ENCODE measurements at regions not wholly inside any gene's neighbourhood (a gene's known extent, or its start where the extent isn't known, plus 50 kb on each side); places are given as distances from the start of the nearest gene placed in this dataset.

DNA sequence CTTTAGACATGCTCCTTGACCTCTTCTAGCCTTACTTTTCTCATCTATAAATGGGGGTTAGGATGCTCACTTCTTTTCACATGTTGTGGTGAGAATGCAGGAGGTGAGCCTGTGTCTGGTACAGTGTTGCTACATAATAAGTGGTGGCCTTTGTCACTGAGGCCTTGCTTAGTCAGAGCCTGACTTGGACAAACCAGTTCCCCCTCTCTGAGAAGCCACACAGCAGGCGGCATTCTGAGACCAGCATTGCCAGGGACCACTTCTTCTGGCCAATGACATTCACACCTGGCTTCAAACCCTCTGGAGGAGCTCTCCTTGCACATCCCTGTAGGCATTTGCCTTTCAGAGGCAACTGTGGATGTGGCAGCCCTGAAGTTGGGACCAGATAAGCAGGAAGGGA lies 95.7 kb downstream of the MINAR1 start (continued):
- TF ChIP-seq SP2 (tag by site-specific recombination; IDR thresholded peaks at IDR 0.05): no peak
- no peak for TF ChIP-seq SETDB1 (IDR thresholded peaks at IDR 0.05; ENCODE audit: insufficient read length, low read length)
- TF ChIP-seq, protein P1, sequence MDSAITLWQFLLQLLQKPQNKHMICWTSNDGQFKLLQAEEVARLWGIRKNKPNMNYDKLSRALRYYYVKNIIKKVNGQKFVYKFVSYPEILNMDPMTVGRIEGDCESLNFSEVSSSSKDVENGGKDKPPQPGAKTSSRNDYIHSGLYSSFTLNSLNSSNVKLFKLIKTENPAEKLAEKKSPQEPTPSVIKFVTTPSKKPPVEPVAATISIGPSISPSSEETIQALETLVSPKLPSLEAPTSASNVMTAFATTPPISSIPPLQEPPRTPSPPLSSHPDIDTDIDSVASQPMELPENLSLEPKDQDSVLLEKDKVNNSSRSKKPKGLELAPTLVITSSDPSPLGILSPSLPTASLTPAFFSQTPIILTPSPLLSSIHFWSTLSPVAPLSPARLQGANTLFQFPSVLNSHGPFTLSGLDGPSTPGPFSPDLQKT (IDR thresholded peaks at IDR 0.05; ENCODE audit: borderline replicate concordance, low read depth, low read length): no peak

DNA sequence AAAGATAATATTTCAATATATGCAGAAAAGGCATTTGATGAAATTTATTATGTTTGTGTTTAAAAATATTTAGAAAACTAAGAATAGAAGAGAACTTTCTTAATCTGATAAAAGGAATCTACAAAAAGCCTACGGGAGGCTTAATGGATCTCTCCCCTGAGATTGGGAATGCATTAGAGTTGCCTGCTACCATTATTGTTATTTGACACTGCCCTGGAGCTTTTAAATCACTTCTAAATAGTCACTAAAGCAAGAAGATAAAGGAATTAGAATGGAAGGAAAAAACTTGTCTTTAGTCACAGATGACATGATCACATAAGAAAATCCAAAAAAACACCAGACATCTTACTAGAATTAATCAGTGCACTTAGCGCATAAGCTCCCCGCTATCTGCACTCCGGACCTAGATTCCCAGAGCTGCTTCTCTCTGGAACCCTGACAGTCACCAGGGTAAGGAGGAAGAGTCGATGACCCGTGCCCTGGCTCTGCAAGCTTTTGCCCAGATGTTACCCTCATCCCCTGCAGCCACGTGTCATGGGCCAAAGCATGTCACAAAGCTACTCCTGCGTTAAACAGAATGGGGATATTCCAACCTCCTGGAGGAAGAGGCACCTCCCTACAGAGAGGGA lies 97.1 kb downstream of the MINAR1 start:
- Histone ChIP-seq H3K9me3 (ENCODE audit: control insufficient read depth, insufficient read depth, low read depth, low read length) (no peaks in the 10 kb centered on the region), H3K36me3 (ENCODE audit: control insufficient read depth in 2 of 2, insufficient read depth in 1 of 2, low read length in 2 of 2) (no peaks in the 10 kb centered on the region), H3K4me1 (ENCODE audit: control insufficient read depth, insufficient read depth, low read length) (peaks cover 13% of the 10 kb centered on the region), H3K27ac (ENCODE audit: extremely low read depth, low read depth, low read length) (no peak overlapping the region), H3K4me3 (ENCODE audit: low read depth, low read length) (no peak overlapping the region)
- POLR2A ChIA-PET: no interaction called here
- TF ChIP-seq ZNF114 (tag by site-specific recombination; IDR thresholded peaks at IDR 0.05) (no peak), ZBTB1 (tag by site-specific recombination; IDR thresholded peaks at IDR 0.05) (no peak), ZNF792 (tag by site-specific recombination; IDR thresholded peaks at IDR 0.05) (no peak), ZNF747 (tag by site-specific recombination; IDR thresholded peaks at IDR 0.05) (no peak), ZNF133 (tag by site-specific recombination; IDR thresholded peaks at IDR 0.05) (no peak), ZNF211 (tag by site-specific recombination; IDR thresholded peaks at IDR 0.05; ENCODE audit: low read depth) (no peak), ZNF433 (tag by site-specific recombination; IDR thresholded peaks at IDR 0.05; ENCODE audit: low read depth) (no peak), SP7 (tag by site-specific recombination; IDR thresholded peaks at IDR 0.05) (no peak)
- TF ChIP-seq, protein P2, sequence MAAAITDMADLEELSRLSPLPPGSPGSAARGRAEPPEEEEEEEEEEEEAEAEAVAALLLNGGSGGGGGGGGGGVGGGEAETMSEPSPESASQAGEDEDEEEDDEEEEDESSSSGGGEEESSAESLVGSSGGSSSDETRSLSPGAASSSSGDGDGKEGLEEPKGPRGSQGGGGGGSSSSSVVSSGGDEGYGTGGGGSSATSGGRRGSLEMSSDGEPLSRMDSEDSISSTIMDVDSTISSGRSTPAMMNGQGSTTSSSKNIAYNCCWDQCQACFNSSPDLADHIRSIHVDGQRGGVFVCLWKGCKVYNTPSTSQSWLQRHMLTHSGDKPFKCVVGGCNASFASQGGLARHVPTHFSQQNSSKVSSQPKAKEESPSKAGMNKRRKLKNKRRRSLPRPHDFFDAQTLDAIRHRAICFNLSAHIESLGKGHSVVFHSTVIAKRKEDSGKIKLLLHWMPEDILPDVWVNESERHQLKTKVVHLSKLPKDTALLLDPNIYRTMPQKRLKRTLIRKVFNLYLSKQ (tag by site-specific recombination; IDR thresholded peaks at IDR 0.05; ENCODE audit: borderline replicate concordance): no peak
- TF ChIP-seq, protein P3, sequence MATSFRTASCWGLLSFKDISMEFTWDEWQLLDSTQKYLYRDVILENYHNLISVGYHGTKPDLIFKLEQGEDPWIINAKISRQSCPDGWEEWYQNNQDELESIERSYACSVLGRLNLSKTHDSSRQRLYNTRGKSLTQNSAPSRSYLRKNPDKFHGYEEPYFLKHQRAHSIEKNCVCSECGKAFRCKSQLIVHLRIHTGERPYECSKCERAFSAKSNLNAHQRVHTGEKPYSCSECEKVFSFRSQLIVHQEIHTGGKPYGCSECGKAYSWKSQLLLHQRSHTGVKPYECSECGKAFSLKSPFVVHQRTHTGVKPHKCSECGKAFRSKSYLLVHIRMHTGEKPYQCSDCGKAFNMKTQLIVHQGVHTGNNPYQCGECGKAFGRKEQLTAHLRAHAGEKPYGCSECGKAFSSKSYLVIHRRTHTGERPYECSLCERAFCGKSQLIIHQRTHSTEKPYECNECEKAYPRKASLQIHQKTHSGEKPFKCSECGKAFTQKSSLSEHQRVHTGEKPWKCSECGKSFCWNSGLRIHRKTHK (tag by site-specific recombination; IDR thresholded peaks at IDR 0.05): no peak
- CTCF ChIA-PET: interaction anchor here (0.6 to 1.1 kb wide), 2 partner anchors 14 to 67 kb away, joined by 3 read pairs; no protein-coding TSS in a partner anchor

DNA sequence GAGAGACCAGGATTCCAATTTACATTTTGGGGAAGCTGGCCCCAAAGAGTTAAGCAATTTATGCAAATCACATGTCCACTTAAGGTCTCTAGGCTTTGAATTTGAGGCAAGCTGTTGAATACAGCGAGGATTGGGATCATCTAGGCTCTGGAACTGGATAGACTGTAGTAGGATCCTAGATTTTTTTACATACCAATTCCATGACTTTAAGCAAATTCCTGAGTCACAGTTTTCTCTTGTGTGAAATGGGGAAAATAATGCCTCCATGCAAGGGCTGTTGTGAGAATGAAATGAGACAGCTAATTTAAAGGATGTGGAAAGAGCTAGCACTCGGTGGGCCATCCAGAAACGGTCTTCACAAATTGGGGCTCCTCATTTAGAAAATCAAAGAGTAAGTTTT lies 103.4 kb downstream of the MINAR1 start:
- TF ChIP-seq ZNF24 (tag by site-specific recombination; IDR thresholded peaks at IDR 0.05): no peak
- TF ChIP-seq ZNF184 (tag by site-specific recombination; IDR thresholded peaks at IDR 0.05): no peak
- no peak for TF ChIP-seq ZNF664 (tag by site-specific recombination; IDR thresholded peaks at IDR 0.05)
- TF ChIP-seq, protein P4, sequence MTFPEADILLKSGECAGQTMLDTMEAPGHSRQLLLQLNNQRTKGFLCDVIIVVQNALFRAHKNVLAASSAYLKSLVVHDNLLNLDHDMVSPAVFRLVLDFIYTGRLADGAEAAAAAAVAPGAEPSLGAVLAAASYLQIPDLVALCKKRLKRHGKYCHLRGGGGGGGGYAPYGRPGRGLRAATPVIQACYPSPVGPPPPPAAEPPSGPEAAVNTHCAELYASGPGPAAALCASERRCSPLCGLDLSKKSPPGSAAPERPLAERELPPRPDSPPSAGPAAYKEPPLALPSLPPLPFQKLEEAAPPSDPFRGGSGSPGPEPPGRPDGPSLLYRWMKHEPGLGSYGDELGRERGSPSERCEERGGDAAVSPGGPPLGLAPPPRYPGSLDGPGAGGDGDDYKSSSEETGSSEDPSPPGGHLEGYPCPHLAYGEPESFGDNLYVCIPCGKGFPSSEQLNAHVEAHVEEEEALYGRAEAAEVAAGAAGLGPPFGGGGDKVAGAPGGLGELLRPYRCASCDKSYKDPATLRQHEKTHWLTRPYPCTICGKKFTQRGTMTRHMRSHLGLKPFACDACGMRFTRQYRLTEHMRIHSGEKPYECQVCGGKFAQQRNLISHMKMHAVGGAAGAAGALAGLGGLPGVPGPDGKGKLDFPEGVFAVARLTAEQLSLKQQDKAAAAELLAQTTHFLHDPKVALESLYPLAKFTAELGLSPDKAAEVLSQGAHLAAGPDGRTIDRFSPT (tag by site-specific recombination; IDR thresholded peaks at IDR 0.05): no peak
- no peak for TF ChIP-seq GLI4 (tag by site-specific recombination; IDR thresholded peaks at IDR 0.05)
- TF ChIP-seq, protein P5, sequence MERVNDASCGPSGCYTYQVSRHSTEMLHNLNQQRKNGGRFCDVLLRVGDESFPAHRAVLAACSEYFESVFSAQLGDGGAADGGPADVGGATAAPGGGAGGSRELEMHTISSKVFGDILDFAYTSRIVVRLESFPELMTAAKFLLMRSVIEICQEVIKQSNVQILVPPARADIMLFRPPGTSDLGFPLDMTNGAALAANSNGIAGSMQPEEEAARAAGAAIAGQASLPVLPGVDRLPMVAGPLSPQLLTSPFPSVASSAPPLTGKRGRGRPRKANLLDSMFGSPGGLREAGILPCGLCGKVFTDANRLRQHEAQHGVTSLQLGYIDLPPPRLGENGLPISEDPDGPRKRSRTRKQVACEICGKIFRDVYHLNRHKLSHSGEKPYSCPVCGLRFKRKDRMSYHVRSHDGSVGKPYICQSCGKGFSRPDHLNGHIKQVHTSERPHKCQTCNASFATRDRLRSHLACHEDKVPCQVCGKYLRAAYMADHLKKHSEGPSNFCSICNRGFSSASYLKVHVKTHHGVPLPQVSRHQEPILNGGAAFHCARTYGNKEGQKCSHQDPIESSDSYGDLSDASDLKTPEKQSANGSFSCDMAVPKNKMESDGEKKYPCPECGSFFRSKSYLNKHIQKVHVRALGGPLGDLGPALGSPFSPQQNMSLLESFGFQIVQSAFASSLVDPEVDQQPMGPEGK (tag by site-specific recombination; IDR thresholded peaks at IDR 0.05): no peak
- Histone ChIP-seq H3K9me3 (ENCODE audit: control insufficient read depth, insufficient read depth, low read depth, low read length) (no peaks in the 10 kb centered on the region), H3K36me3 (ENCODE audit: control insufficient read depth in 2 of 2, insufficient read depth in 1 of 2, low read length in 2 of 2) (no peaks in the 10 kb centered on the region), H3K4me3 (ENCODE audit: low read depth, low read length) (no peak overlapping the region), H3K27ac (ENCODE audit: extremely low read depth, low read depth, low read length) (no peak overlapping the region), H3K4me1 (ENCODE audit: control insufficient read depth, insufficient read depth, low read length) (no peaks in the 10 kb centered on the region)
- CTCF ChIA-PET: no interaction called here
- POLR2A ChIA-PET: no interaction called here
